ENCODE measurements at regions not wholly inside any gene's neighbourhood (a gene's known extent, or its start where the extent isn't known, plus 50 kb on each side); places are given as distances from the start of the nearest gene placed in this dataset.

GRCh38 chr18:44495151-44495550, 185.5 kb upstream of the SETBP1 start:
- TF ChIP-seq, protein P1, sequence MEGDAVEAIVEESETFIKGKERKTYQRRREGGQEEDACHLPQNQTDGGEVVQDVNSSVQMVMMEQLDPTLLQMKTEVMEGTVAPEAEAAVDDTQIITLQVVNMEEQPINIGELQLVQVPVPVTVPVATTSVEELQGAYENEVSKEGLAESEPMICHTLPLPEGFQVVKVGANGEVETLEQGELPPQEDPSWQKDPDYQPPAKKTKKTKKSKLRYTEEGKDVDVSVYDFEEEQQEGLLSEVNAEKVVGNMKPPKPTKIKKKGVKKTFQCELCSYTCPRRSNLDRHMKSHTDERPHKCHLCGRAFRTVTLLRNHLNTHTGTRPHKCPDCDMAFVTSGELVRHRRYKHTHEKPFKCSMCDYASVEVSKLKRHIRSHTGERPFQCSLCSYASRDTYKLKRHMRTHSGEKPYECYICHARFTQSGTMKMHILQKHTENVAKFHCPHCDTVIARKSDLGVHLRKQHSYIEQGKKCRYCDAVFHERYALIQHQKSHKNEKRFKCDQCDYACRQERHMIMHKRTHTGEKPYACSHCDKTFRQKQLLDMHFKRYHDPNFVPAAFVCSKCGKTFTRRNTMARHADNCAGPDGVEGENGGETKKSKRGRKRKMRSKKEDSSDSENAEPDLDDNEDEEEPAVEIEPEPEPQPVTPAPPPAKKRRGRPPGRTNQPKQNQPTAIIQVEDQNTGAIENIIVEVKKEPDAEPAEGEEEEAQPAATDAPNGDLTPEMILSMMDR (IDR thresholded peaks at IDR 0.05 in 4 of 5, conservative IDR thresholded peaks at IDR 0.05 in 1 of 5): no peak
- TF ChIP-seq POLR2A (IDR thresholded peaks at IDR 0.05): no peak
